HG03280 (cell line): ENCODE measurements at regions not wholly inside any gene's neighbourhood (a gene's known extent, or its start where the extent isn't known, plus 50 kb on each side); places are given as distances from the start of the nearest gene placed in this dataset.

ENCODE experiments used
- ATAC-seq: cut with Tn5 transposase; IDR thresholded peaks from one replicate; pipeline ENCODE4 v1.9.1; 2021; ENCODE audit warnings: mild to moderate bottlenecking, moderate library complexity; ENCODE audit not compliant: unreplicated experiment

GRCh38 chr4:19728773-19729172 is 522.9 kb upstream of the SLIT2 start:
- no peak for ATAC-seq

- no peak for ATAC-seq
These were observed 524.6 kb upstream of the SLIT2 start for GRCh38 chr4:19727141-19727540.

- no peak for ATAC-seq
These were observed 526.6 kb upstream of the SLIT2 start for GRCh38 chr4:19725130-19725529.

GRCh38 chr4:19722404-19722803 is 529.3 kb upstream of the SLIT2 start:
- no peak for ATAC-seq

- ATAC-seq: no peak
These were observed 530.1 kb upstream of the SLIT2 start for GRCh38 chr4:19721587-19721986.

- ATAC-seq: no peak
These were observed 531.1 kb upstream of the SLIT2 start for GRCh38 chr4:19720610-19721009.

GRCh38 chr4:19720190-19720589 is 531.5 kb upstream of the SLIT2 start:
- ATAC-seq: no peak

- ATAC-seq: no peak
These were observed 539.8 kb upstream of the SLIT2 start for GRCh38 chr4:19711871-19712270.

GRCh38 chr4:19707876-19708275 is 543.8 kb upstream of the SLIT2 start:
- ATAC-seq: no peak

GRCh38 chr4:19703391-19703790 is 548.3 kb upstream of the SLIT2 start:
- ATAC-seq: no peak

- no peak for ATAC-seq
These were observed 550.7 kb upstream of the SLIT2 start for GRCh38 chr4:19700992-19701391.

GRCh38 chr4:19698961-19699360 is 552.7 kb upstream of the SLIT2 start:
- ATAC-seq: no peak

- no peak for ATAC-seq
These were observed 556.9 kb upstream of the SLIT2 start for GRCh38 chr4:19694812-19695211.

- ATAC-seq: no peak
These were observed 557.7 kb upstream of the SLIT2 start for GRCh38 chr4:19693936-19694570.

GRCh38 chr4:19689511-19689910 is 562.2 kb upstream of the SLIT2 start:
- ATAC-seq: no peak

GRCh38 chr4:19686456-19686855 is 565.2 kb upstream of the SLIT2 start:
- ATAC-seq: no peak

GRCh38 chr4:19684084-19684483 is 567.6 kb upstream of the SLIT2 start:
- no peak for ATAC-seq

GRCh38 chr4:19683426-19683825 is 568.3 kb upstream of the SLIT2 start:
- no peak for ATAC-seq

GRCh38 chr4:19677211-19677610 is 574.5 kb upstream of the SLIT2 start:
- ATAC-seq: no peak

- ATAC-seq: no peak
These were observed 576.4 kb upstream of the SLIT2 start for GRCh38 chr4:19675172-19675811.

GRCh38 chr4:19659101-19659500 is 592.6 kb upstream of the SLIT2 start:
- ATAC-seq: no peak

GRCh38 chr4:19657856-19658255 is 593.8 kb upstream of the SLIT2 start:
- ATAC-seq: no peak

- ATAC-seq: no peak
These were observed 596.0 kb upstream of the SLIT2 start for GRCh38 chr4:19655666-19656065.
